ENCODE measurements at regions not wholly inside any gene's neighbourhood (a gene's known extent, or its start where the extent isn't known, plus 50 kb on each side); places are given as distances from the start of the nearest gene placed in this dataset.

DNA sequence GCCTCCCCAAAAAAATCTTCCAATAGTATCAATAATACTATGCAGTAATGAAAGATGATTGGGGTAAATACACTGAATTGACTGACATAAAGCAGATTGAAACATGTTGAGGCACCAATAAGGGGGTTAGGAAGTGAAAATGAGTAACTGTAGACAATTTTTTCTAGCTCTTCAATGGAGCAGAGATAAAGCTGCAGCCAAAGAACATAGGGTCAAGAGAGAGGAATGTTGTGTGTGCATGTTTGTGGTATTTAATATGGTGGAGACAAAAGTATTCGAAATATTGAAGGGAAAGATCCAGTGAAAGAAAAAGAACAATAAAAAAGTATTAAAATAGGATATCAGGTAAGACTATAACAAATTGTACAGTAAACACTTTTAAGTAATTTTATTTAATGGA, 450.0 kb upstream of the CCDC179 start:
- DNase-seq (ENCODE audit: low read depth), result no peak

DNA sequence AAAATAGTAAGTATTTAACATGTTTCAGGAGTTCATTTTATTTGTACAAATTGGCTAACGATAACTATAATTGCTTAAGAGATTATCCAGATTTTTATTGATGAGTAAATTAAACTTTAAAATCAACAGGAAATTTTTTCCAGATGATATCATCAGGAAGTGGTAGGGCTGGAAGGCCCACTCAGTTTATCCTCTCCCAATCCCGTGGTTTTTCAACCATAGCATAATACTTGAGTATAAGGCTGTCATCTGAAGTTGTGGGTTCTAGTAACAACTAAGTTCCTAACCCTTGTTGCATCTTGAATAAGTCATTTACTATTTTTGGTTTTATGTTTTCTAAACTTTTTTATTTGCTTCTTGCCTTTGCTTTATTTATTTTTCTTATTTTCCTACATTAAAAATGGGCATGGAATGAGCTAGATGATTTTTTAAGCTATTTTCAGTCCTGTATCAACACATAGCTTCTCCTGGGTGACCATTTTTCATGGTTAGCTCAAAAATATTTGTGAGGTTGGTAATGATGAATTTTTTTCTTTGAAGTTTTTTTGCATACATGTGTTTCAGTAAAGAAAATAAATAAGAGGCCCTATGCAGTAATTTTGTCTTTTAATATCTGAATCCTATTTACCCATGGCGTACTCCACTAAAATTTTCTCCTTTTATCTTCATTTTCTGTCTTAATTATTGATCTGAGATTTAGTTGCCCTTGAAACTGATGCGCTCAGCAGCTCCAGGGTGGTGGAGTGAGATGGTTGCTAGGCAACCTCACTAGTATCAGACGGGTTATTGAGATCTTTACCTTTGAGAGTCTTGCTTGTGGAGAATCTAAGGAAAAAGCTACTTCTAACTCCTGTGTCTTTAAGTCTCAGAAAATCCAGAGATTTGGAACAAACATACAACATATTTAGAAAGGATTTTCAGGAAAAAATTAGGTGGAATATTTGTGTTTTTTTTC, 452.0 kb upstream of the CCDC179 start:
- H3K4me3 ChIP-seq (ENCODE audit: low read depth, low read length), result no peak overlapping the region
- no peak for DNase-seq (ENCODE audit: low read depth)
- TF ChIP-seq, protein P1, sequence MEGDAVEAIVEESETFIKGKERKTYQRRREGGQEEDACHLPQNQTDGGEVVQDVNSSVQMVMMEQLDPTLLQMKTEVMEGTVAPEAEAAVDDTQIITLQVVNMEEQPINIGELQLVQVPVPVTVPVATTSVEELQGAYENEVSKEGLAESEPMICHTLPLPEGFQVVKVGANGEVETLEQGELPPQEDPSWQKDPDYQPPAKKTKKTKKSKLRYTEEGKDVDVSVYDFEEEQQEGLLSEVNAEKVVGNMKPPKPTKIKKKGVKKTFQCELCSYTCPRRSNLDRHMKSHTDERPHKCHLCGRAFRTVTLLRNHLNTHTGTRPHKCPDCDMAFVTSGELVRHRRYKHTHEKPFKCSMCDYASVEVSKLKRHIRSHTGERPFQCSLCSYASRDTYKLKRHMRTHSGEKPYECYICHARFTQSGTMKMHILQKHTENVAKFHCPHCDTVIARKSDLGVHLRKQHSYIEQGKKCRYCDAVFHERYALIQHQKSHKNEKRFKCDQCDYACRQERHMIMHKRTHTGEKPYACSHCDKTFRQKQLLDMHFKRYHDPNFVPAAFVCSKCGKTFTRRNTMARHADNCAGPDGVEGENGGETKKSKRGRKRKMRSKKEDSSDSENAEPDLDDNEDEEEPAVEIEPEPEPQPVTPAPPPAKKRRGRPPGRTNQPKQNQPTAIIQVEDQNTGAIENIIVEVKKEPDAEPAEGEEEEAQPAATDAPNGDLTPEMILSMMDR (IDR thresholded peaks at IDR 0.05; ENCODE audit: insufficient read depth, low read depth, low read length, missing control alignments), result no peak

More for the DNA sequence above, 450.0 kb upstream of the CCDC179 start:
- no peak overlapping the region for H3K4me3 ChIP-seq (ENCODE audit: low read depth, low read length)
- TF ChIP-seq, protein P1 (IDR thresholded peaks at IDR 0.05; ENCODE audit: insufficient read depth, low read depth, low read length, missing control alignments), result no peak

DNA sequence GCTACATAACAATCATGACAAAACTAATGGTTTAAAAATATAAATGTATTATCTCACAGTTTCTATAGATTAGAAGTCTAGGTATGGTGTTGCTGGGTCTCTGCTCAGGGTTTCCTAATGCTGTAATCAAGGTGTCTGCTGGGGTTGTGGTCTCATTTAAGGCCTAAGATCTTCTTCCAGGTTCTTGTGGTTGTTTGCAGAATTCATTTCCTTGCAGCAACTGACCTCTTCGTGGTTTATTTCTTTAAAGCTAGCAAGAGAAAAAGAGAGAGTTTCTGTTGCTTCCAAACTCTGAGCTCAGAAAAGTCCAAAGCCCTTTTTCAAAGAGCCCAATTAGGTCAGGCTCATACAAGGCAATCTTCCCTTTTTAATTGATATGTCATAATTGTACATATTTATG, 452.7 kb upstream of the CCDC179 start:
- DNase-seq (ENCODE audit: low read depth), result no peak
- H3K4me3 ChIP-seq (ENCODE audit: low read depth, low read length), result no peak overlapping the region
- TF ChIP-seq, protein P1 (IDR thresholded peaks at IDR 0.05; ENCODE audit: insufficient read depth, low read depth, low read length, missing control alignments), result no peak

DNA sequence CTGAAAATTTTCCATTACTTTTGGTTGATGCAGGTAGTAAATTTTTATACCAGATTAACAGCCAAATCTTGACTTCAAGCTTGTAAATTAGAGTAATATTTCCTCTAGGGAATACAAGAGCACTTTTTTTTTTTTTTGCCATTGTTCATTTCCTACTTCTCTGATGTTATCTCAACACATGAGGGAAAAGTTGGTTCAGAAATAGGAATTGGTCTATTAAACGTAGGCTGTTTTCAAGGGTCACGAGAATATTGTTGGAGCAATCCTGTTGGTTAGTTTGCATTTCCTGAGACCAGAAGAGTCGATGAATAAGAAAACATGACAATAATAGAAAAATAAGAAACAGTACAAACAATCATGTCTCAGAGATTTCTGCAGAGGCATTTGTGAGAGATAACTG, 453.9 kb upstream of the CCDC179 start:
- no peak for DNase-seq (ENCODE audit: low read depth)
- H3K4me3 ChIP-seq (ENCODE audit: low read depth, low read length), result no peak overlapping the region
- TF ChIP-seq, protein P1 (IDR thresholded peaks at IDR 0.05; ENCODE audit: insufficient read depth, low read depth, low read length, missing control alignments), result no peak

DNA sequence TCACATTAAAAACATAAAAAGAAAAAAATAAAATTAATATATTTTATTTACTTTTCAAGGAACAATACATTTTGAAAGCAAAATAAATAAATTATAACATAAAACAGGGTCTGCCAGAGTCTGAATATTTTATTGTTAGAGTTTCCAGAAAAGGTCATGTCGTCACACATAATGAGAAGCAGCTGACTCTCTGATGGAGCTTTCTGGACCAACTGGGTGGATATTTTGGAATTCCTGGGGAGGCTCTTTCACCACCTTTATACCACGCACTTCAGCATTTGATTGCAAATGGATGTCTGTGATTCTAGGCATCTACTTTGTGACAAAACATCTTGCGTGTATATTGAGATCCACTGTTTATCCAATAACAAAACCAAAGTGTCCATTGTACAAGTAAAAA, 455.0 kb upstream of the CCDC179 start:
- no peak overlapping the region for H3K4me3 ChIP-seq (ENCODE audit: low read depth, low read length)
- DNase-seq (ENCODE audit: low read depth), result no peak
- TF ChIP-seq, protein P1 (IDR thresholded peaks at IDR 0.05; ENCODE audit: insufficient read depth, low read depth, low read length, missing control alignments), result no peak

DNA sequence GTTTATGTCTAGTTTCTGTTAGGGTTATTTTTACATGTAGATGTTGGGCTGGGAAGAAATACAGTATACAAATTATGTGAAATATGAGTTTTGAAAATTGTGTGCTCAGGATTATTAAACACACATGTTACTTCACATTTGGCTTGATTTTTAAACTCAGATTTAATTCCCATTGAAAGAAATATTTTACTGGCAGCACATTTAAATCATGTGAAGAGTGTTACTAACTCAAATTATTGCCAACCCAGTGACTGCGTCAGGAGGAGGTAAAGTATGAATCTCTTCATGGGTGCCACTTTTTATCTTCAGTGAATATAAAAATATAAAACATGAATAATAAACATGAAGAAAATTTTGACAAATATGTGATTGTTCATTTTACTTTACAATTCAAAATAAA, 457.5 kb upstream of the CCDC179 start:
- no peak for DNase-seq (ENCODE audit: low read depth)
- TF ChIP-seq, protein P1 (IDR thresholded peaks at IDR 0.05; ENCODE audit: insufficient read depth, low read depth, low read length, missing control alignments), result no peak
- H3K4me3 ChIP-seq (ENCODE audit: low read depth, low read length), result no peak overlapping the region

Measured in GM12865 (cell line).